GM23338 (cell line): ENCODE measurements at regions not wholly inside any gene's neighbourhood (a gene's known extent, or its start where the extent isn't known, plus 50 kb on each side); places are given as distances from the start of the nearest gene placed in this dataset.

Source experiments
- CREB1 ChIP-seq: fragments of 250-450 bp; sonication (Bioruptor Pico); IDR thresholded peaks from 2 replicates; pipeline ENCODE4 v1.5.0; 2020; ENCODE audit warnings: low read depth, mild to moderate bottlenecking, moderate library complexity
- CTCF ChIP-seq, 2 experiments: fragments of 200-600 bp in 1 of 2; sonication (generic) in 1 of 2; conservative IDR thresholded peaks; 2 replicates each; pipeline versions ENCODE4 v1.5.1 to v1.6.1; 2016 to 2017; ENCODE audit warnings: antibody characterized with exemption in 2 of 2, low read depth in 2 of 2, mild to moderate bottlenecking in 2 of 2, moderate library complexity in 1 of 2
- EZH2 ChIP-seq: fragments of 200-600 bp; sonication (generic); IDR thresholded peaks from one replicate; pipeline ENCODE4 v1.8.0; 2017; ENCODE audit warnings: antibody characterized with exemption, mild to moderate bottlenecking, low read depth; ENCODE audit not compliant: unreplicated experiment
- EZH2phosphoT487 ChIP-seq: fragments of 200-600 bp; sonication (generic); IDR thresholded peaks from one replicate; pipeline ENCODE4 v1.8.1; 2018; ENCODE audit warnings: antibody characterized with exemption; ENCODE audit not compliant: unreplicated experiment
- JUNB ChIP-seq: IDR thresholded peaks from one replicate; pipeline ENCODE4 v1.6.1; 2016; ENCODE audit warnings: antibody characterized with exemption; ENCODE audit not compliant: unreplicated experiment
- POLR2AphosphoS5 ChIP-seq: IDR thresholded peaks from 2 replicates; pipeline ENCODE4 v1.6.1; 2016; ENCODE audit warnings: antibody characterized with exemption, low read depth
- REST ChIP-seq: IDR thresholded peaks from one replicate; pipeline ENCODE4 v1.6.1; 2018; ENCODE audit warnings: antibody characterized with exemption; ENCODE audit not compliant: unreplicated experiment
- ZNF114 ChIP-seq: fragments of 250-450 bp; sonication (Bioruptor Pico); IDR thresholded peaks from 2 replicates; pipeline ENCODE4 v1.5.0; 2020; ENCODE audit warnings: mild to moderate bottlenecking, moderate library complexity

GRCh38 chr12:91810531-91811451, 334.9 kb downstream of the BTG1 start:
- TF ChIP-seq CTCF (conservative IDR thresholded peaks at IDR 0.05; ENCODE audit: low read depth in 2 of 2) (no peak), REST (no peak), JUNB (no peak), POLR2AphosphoS5 (no peak), EZH2 (no peak), EZH2phosphoT487 (no peak), CREB1 (CRISPR knock-in tag) (no peak), ZNF114 (no peak)
